GM12878 (cell line): ENCODE measurements at regions not wholly inside any gene's neighbourhood (a gene's known extent, or its start where the extent isn't known, plus 50 kb on each side); places are given as distances from the start of the nearest gene placed in this dataset.

Experiments
- ATAC-seq: fragments of 200-7000 bp; cut with Tn5 transposase; 3 replicates; pipeline ENCODE4 v1.9.1; 2020; ENCODE audit warnings: mild to moderate bottlenecking, moderate library complexity
- BruUV-seq: library from RNA; stranded (reverse); fragments of 400-500 nt; replicated peaks from 2 replicates; lab custom pipeline; 2021; lab: Mats Ljungman, UMichigan
- CTCF ChIA-PET: fragments of 300-600 bp; sonication (Branson Sonifier 250); formaldehyde crosslinking; extraction: SDS; loops from one replicate; lab custom pipeline; 2021; ENCODE audit warnings: inconsistent platforms; lab: Yijun Ruan, JAX
- POLR2A ChIA-PET: fragments of 350-600 bp; formaldehyde crosslinking; extraction: SDS; loops from one replicate; lab custom pipeline; 2021; ENCODE audit warnings: inconsistent platforms; lab: Charles Lee
- RAD21 ChIA-PET: fragments of 300-600 bp; sonication (Branson Sonifier 250); formaldehyde crosslinking; loops from one replicate; lab custom pipeline; 2023; ENCODE audit warnings: antibody characterized with exemption; ENCODE audit not compliant: unreplicated experiment; lab: Charles Lee
- SMC1A ChIA-PET: fragments of 300-600 bp; sonication (Branson Sonifier 250); formaldehyde crosslinking; loops from one replicate; lab custom pipeline; 2023; ENCODE audit not compliant: unreplicated experiment, uncharacterized antibody; lab: Charles Lee
- DNase-seq: peaks from one replicate; pipeline ENCODE4 v3.0.0-alpha.2; 2011; ENCODE audit warnings: low read depth, low spot score
- FAIRE-seq: peaks from 3 replicates; lab custom pipeline; 2011; peaks lifted over from hg19 to GRCh38; lab: Jason Lieb, UNC
- H2AFZ ChIP-seq: 2 replicates; pipeline ENCODE4 v1.6.0; 2011; ENCODE audit warnings: low read depth, low read length, control low read depth; ENCODE audit not compliant: control insufficient read depth
- H3K27ac ChIP-seq: 2 replicates; pipeline ENCODE4 v1.5.1; 2011; ENCODE audit warnings: control low read depth; ENCODE audit not compliant: control insufficient read depth, insufficient read depth
- H3K27me3 ChIP-seq, 2 experiments: replicated peaks in 1 of 2; 2 replicates each; pipeline versions ENCODE4 v1.6.0 to v1.6.1; 2011; ENCODE audit warnings: low read length in 1 of 2; ENCODE audit not compliant: control insufficient read depth in 2 of 2, insufficient read depth in 2 of 2
- H3K36me3 ChIP-seq, 2 experiments: 2 replicates each; pipeline ENCODE4 v1.5.1; 2011; ENCODE audit warnings: low read length in 1 of 2; ENCODE audit not compliant: control insufficient read depth in 2 of 2, insufficient read depth in 2 of 2
- H3K4me1 ChIP-seq: 2 replicates; pipeline ENCODE4 v1.6.1; 2011; ENCODE audit warnings: mild to moderate bottlenecking, low read length, moderate library complexity, mixed read lengths; ENCODE audit not compliant: control insufficient read depth, insufficient read depth
- H3K4me2 ChIP-seq: 2 replicates; pipeline ENCODE4 v1.6.0; 2011; ENCODE audit warnings: control low read depth; ENCODE audit not compliant: control insufficient read depth, insufficient read depth
- H3K4me3 ChIP-seq: fragments of 200-600 bp; sonication (generic); 2 replicates; pipeline ENCODE4 v1.5.1; 2016
- H3K79me2 ChIP-seq: 2 replicates; pipeline ENCODE4 v1.6.0; 2011; ENCODE audit warnings: low read length; ENCODE audit not compliant: control insufficient read depth, insufficient read depth
- H3K9ac ChIP-seq: 2 replicates; pipeline ENCODE4 v1.8.0; 2011; ENCODE audit warnings: low read length, control low read depth, mixed read lengths; ENCODE audit not compliant: control insufficient read depth, insufficient read depth
- H3K9me3 ChIP-seq: replicated peaks from 3 replicates; pipeline ENCODE4 v1.5.1; 2011; ENCODE audit warnings: mild to moderate bottlenecking, low read length; ENCODE audit not compliant: control insufficient read depth, insufficient read depth
- H4K20me1 ChIP-seq: 2 replicates; pipeline ENCODE4 v1.6.0; 2011; ENCODE audit not compliant: control insufficient read depth, insufficient read depth
- EED ChIP-seq: sonication (generic); IDR thresholded peaks from 2 replicates; pipeline ENCODE4 v1.6.1; 2016; ENCODE audit warnings: antibody characterized with exemption, low read depth
- MEF2A ChIP-seq: IDR thresholded peaks from 2 replicates; pipeline ENCODE4 v1.6.1; 2011; ENCODE audit warnings: low read depth, mild to moderate bottlenecking, low read length, moderate library complexity; ENCODE audit not compliant: insufficient read depth
- MYC ChIP-seq: IDR thresholded peaks from 2 replicates; pipeline ENCODE4 v1.6.1; 2011; ENCODE audit warnings: mild to moderate bottlenecking, low read length, moderate library complexity, inconsistent platforms; ENCODE audit not compliant: insufficient read depth, insufficient replicate concordance, insufficient read length, severe bottlenecking
- RAD21 ChIP-seq: IDR thresholded peaks from 2 replicates; pipeline ENCODE4 v1.6.1; 2011; ENCODE audit warnings: mild to moderate bottlenecking, low read depth, low read length, moderate library complexity; ENCODE audit not compliant: insufficient read depth
- RAD51 ChIP-seq: fragments of 450-650 bp; IDR thresholded peaks from 2 replicates; pipeline ENCODE4 v1.6.1; 2016; ENCODE audit warnings: moderate library complexity, mild to moderate bottlenecking, inconsistent platforms
- ZNF622 ChIP-seq: fragments of 450-650 bp; IDR thresholded peaks from 2 replicates; pipeline ENCODE4 v1.6.1; 2017; ENCODE audit warnings: mild to moderate bottlenecking, inconsistent platforms
- WGBS: methylation state at CpG from one replicate; pipeline ENCODE4 v1.1.6; 2016; ENCODE audit warnings: low lambda C conversion rate; ENCODE audit not compliant: insufficient replicate concordance, insufficient coverage; ENCODE audit errors: missing lambda C conversion rate; 5-methylcytosine and 5-hydroxymethylcytosine counted together
- in situ Hi-C: fragments of 300-500 bp; cut with MboI; formaldehyde crosslinking; loops from 9 replicates; pipeline ENCODE4 v1.14.3; 2018; ENCODE audit warnings: mixed read lengths
- intact Hi-C: fragments of 100-400 bp; cut with micrococcal nuclease; formaldehyde crosslinking; loops from one replicate; pipeline ENCODE4 v1.14.2; 2022; ENCODE audit not compliant: unreplicated experiment
- TF ChIP-seq, protein P1 (sequence below): fragments of 450-650 bp; IDR thresholded peaks from 2 replicates; pipeline ENCODE4 v1.6.1; 2017; ENCODE audit warnings: low read depth, mild to moderate bottlenecking, moderate library complexity

DNA sequence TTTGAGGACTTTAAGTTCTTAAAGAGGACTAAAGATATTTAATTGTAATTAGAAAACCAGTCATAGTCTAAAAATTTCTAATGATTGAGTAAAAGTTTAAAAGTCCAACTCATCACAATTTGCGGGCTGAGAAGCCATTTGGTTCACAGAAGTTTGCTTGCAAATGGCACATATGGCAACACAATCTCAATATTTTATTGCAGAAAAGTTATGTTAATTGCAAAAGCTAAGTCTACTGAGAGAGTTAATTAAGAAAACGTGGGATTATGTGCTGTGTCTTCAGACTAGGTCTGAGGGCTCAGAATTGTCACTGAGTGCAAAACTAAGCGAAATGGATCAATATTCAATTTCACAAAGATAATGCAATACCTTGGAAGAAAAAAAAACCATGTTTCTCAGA, 289.7 kb downstream of the PYDC2 start (continued):
- TF ChIP-seq, protein P1, sequence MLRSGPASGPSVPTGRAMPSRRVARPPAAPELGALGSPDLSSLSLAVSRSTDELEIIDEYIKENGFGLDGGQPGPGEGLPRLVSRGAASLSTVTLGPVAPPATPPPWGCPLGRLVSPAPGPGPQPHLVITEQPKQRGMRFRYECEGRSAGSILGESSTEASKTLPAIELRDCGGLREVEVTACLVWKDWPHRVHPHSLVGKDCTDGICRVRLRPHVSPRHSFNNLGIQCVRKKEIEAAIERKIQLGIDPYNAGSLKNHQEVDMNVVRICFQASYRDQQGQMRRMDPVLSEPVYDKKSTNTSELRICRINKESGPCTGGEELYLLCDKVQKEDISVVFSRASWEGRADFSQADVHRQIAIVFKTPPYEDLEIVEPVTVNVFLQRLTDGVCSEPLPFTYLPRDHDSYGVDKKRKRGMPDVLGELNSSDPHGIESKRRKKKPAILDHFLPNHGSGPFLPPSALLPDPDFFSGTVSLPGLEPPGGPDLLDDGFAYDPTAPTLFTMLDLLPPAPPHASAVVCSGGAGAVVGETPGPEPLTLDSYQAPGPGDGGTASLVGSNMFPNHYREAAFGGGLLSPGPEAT: no peak
- TF ChIP-seq ZNF622 (no peak), MEF2A (no peak), EED (no peak), RAD21 (no peak)

DNA sequence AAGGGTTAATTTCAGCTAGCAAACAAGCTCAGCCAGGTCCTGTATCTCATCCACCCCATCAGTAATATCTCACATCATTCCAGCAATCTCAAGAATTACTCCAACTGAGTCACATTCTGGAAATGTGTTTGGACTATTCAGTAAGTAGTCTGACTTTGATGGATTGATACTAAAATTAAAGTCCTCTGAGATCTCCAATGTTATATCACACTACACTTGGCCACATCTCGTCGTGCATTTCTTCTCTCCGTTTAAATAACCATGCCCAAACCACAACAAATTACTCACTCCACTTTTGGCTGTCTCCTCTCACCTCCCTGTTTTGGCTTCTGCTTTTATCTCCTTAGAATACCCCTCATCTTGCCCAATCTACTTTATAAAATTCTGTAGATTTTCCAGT, 292.2 kb downstream of the PYDC2 start:
- ChIA-PET SMC1A (no interaction called here), CTCF (no interaction called here), RAD21 (no interaction called here), POLR2A (no interaction called here)
- no peaks in the 10 kb centered on the region for H3K9me3 ChIP-seq
- H3K79me2 ChIP-seq: no peaks in the 10 kb centered on the region
- H3K27ac ChIP-seq: no peak overlapping the region
- no peak overlapping the region for H2AFZ ChIP-seq
- 42% methylated on average over 3 of the region's 3 CpGs for WGBS
- no peaks in the 10 kb centered on the region for H3K36me3 ChIP-seq
- FAIRE-seq: no peak
- no peak overlapping the region for H3K4me3 ChIP-seq
- no peak overlapping the region for H3K4me2 ChIP-seq
- H3K9ac ChIP-seq: no peak overlapping the region
- 0 out of 4 replicates have a peak, but pooled peaks cover 0 to 3% of the 10 kb centered on the region in 2 experiments for H3K27me3 ChIP-seq
- TF ChIP-seq RAD51 (no peak), MYC (no peak)
- DNase-seq: no peak
- no peaks in the 10 kb centered on the region for H3K4me1 ChIP-seq
- intact Hi-C loops: no loop called here
- no peaks in the 10 kb centered on the region for H4K20me1 ChIP-seq
- in situ Hi-C loops: no loop called here
- no peak for ATAC-seq
- BruUV-seq: no TSS peak
